HG03103 (cell line): ENCODE measurements at regions not wholly inside any gene's neighbourhood (a gene's known extent, or its start where the extent isn't known, plus 50 kb on each side); places are given as distances from the start of the nearest gene placed in this dataset.

ENCODE experiments used
- ATAC-seq: cut with Tn5 transposase; IDR thresholded peaks from one replicate; pipeline ENCODE4 v1.9.1; 2021; ENCODE audit warnings: low read depth; ENCODE audit not compliant: unreplicated experiment

- ATAC-seq, result no peak
Measured at GRCh38 chr4:180682776-180683175, 1560.4 kb upstream of the TENM3 start.

GRCh38 chr4:180683186-180683585 is 1560.0 kb upstream of the TENM3 start:
- no peak for ATAC-seq

GRCh38 chr4:180688480-180688879 is 1554.7 kb upstream of the TENM3 start:
- ATAC-seq, result no peak

- no peak for ATAC-seq
Measured at GRCh38 chr4:180694875-180695274, 1548.3 kb upstream of the TENM3 start.

GRCh38 chr4:180695851-180696250 is 1547.4 kb upstream of the TENM3 start:
- no peak for ATAC-seq

GRCh38 chr4:180696460-180697092 is 1546.6 kb upstream of the TENM3 start:
- no peak for ATAC-seq

DNA sequence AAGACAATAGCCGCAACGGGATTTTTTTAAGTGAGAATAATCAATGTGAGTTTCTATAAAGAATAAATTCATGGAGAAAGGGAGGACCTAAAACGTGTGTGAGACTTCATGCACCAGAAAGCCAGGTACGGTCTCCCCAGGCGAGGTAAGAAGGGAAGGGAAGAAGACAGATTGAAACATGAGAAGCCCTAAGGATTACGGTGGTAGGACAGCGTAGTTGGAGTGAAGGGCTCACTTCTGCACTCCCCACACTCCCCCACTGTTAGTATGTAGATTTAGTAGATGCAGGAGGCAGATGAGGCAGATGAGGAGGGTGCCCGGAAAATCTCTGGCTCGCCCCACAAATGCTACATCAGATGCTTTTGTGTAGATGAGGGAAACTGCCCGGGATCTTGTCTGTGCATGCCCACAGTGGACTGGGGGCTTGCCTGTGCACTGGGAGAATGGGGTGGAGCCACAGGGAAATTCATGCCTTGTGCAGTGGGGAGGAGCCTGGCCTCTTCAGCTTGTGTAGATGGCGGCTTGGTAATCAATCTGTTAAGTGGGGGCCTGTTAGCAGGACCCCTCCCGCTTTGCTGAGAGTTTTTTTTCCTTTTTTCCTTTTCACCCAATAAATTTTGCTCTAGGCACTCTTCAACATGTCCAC is 1544.5 kb upstream of the TENM3 start:
- ATAC-seq, result no peak

GRCh38 chr4:180706766-180707165 is 1536.4 kb upstream of the TENM3 start:
- no peak for ATAC-seq

GRCh38 chr4:180710628-180711337 is 1532.4 kb upstream of the TENM3 start:
- no peak for ATAC-seq

GRCh38 chr4:180717451-180718033 is 1525.7 kb upstream of the TENM3 start:
- ATAC-seq, result no peak

GRCh38 chr4:180721356-180721755 is 1521.8 kb upstream of the TENM3 start:
- no peak for ATAC-seq

DNA sequence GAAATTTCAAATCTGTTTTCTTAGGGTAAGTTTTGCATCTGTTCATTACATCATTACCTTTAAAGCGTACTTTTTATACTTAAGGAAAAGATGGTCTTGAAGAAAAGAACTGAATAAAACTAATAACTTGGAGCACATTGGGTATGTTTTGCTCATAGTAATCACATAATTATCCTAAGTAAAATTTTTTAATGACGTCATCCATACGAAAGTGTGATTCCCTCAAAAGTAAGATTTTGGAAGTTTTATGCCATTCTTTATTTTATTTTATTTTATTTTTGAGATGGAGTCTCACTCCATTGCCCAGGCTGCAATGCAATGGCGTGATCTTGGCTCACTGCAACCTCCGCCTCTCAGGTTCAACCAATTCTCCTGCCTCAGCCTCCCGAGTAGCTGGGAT is 1516.6 kb upstream of the TENM3 start:
- no peak for ATAC-seq

- no peak for ATAC-seq
Measured at GRCh38 chr4:180727478-180727877, 1515.7 kb upstream of the TENM3 start.

DNA sequence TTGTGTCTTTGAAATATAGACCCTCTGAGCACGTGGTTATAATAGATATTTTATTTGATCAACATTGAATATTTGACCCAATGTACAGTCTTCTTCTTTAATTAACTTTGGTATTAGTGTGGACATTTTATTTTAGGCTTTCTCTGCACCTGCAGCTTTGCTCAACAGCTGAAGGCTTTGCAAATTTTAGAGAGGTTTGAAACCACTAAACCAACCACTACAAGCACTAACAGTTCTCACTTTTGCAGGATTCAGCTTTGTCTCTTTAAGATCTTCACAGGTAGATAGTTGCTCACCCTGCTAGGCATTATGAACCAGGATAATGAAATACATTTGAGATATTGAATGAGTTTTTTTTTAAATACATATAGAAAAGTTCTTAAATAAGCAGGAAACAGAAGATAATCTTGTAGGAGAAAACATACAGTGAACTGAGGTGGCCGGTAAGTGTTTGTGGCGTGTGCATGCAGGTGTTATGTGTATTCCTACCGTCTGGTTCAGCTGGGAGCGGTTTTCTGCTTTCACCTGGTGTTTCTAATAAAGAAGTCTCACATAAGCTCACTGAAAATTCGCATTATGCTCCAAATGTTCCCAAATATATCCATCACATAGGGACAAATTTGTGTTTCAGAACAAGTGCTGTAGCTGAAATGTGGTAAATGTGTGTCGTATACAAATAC is 1508.3 kb upstream of the TENM3 start:
- ATAC-seq, result no peak

DNA sequence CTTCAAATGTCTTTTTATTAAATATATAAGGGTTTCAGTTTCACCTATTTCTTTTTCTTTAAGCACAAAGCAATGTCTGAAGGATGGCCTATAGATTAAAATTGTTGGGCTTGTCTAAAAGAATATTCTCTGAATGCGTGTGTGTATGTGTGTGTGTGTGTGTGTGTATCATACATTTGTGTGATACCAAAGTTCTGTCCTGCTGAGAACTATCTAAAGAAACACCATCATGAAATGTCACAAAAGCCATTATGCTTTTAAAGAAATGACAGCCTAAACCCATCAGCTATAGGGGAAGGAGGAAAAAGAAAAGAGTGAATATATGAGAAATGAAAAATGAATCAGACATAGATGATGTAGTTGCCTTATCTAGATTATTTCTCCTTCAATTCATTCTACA is 1501.5 kb upstream of the TENM3 start:
- ATAC-seq, result no peak

DNA sequence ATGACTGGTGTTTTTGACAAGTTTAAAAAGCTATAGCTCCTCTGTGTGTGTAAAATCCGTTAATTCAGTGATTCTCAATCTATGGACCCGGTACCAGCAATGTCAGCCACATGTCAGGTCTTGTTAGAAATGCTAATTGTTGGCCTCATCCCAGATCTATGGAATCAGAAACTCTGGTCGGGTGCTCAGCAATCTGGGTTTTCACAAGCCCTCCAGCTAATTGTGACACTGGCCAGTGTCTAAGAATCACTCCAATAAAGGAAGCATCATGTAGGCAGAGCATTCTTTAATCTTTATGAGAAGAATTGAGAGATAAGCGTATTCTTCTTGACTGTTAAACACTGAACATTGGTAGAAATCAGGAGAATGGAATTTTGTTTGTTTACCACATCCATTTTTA is 1498.2 kb upstream of the TENM3 start:
- ATAC-seq, result no peak

DNA sequence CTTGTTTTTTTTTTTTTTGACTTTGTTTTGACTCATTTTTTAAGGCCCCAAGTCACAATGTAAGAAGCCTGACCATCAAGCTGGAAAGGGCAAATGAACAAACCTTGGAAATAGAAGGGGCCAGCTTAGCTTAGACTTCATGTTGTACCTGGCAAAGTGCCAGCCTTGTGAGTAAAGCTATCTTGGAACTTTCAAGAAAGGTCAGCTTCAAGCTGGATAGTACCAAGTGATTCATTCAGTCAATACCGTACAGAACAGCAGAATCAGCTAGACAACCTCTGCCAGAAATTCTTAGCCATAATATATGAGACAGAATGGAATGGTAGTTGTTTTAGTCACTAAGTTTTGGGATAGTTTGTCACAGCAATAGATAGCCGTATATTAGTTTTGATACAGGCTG is 1492.2 kb upstream of the TENM3 start:
- no peak for ATAC-seq

GRCh38 chr4:180757927-180758326 is 1485.3 kb upstream of the TENM3 start:
- ATAC-seq, result no peak

DNA sequence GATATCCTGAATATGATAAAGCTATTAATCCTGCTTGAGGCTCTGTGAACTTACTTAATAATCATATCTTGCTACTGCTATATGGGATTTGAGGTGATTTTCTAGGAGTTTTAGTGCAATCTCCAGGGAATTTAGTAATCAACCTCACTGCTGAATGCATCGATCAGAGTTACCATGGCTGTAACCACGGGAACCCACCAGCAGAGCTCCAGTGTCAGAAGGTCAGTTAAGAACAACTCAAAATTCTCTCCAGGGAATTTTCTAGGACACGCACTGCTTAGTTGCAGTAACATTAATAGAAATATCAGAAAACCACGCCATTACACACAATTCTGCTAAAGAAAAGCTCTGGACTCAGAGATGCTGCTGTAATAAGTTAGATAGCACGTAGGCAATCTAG is 1477.2 kb upstream of the TENM3 start:
- no peak for ATAC-seq

DNA sequence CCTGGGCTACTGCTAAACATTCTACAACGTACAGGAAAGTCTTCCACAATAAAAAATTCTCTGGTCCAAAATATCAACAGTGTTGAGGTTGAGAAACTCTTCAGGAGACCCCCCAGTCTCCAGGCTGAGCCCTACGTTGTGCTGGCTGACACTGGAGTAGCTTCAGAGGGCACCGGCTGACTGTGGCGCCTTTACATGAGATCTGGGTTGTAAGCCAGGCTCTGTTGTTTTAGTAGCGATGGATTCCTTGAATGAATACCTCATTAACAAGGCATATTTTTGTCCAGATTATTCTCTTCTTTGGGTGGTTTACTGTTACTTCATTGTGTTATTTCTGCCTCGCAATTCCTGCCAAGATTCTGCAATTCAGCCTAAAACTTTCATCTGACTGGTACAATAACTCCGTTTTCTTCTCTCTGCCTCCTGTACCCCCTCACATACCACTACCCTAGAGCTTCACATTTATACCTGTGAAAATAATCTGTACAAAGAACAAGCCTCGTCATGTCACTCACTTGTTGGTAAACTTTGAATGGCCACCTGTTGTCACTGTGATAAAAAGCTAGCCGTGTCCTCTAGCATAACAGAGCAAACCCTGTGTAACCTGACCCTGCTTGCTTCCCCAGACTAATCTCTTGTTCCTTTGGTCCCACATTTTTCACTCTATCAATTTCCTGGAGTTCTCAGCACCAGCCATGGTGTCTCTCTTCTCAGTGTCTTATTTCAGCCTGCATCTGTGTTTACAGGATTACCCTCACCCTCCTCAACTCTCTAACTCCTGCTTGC is 1476.1 kb upstream of the TENM3 start:
- ATAC-seq, result no peak
